ENCODE measurements at regions not wholly inside any gene's neighbourhood (a gene's known extent, or its start where the extent isn't known, plus 50 kb on each side); places are given as distances from the start of the nearest gene placed in this dataset.

DNA sequence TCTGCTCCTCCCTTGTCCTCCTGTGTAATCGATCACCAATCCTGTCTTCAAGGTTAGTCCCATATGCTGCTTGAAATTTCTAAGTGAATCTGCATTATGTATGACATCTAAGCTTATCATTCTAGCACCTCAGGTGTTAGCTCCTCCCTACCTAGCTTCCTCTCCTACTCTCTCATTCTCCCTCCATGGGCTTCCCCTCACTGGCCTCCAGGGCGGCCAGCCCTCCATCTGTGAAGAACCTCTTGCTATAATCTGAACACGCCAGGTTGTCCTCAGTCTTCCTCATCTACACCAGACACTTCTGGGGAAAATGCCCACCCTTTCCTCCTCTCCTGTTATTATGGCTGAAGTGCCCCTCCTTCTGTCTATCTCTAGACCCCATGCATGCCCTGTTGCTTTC is 599.3 kb upstream of the KLF4 start:
- Mint-ChIP-seq H3K27ac (no peak overlapping the region), H3K4me1 (no peaks in the 10 kb centered on the region), H3K27me3 (no peaks in the 10 kb centered on the region), H3K9me3 (peaks cover 11% of the 10 kb centered on the region), H3K4me3 (no peak overlapping the region), H3K36me3 (no peaks in the 10 kb centered on the region)
- CTCF ChIA-PET, result no interaction called here
- no peak for DNase-seq

- Mint-ChIP-seq H3K9me3 (peaks cover 18% of the 10 kb centered on the region), H3K27me3 (no peaks in the 10 kb centered on the region), H3K36me3 (no peaks in the 10 kb centered on the region), H3K4me3 (no peak overlapping the region), H3K27ac (no peak overlapping the region), H3K4me1 (no peaks in the 10 kb centered on the region)
- CTCF ChIA-PET, result no interaction called here
- DNase-seq, result no peak
Observed at GRCh38 chr9:108087781-108088180, 598.2 kb upstream of the KLF4 start.

DNA sequence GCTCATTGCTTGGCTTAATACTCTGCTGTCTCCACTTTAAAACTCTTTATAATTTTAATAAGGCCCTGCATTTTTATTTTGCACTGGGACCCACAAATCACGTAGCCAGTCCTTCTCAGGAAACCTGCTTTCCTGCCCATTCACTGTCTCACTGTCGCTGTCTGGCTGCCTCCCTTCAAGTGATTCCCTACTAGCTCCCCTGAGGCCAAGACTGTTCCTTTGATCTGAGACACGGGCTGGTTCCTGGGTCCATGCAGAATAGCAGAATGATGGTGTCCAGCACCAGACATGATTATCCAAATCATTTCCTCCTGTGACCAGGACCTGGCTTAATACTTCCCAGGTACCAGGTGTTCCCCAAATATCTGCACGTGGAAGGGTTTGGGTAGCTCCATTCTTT is 597.1 kb upstream of the KLF4 start:
- H3K4me1 Mint-ChIP-seq, result no peaks in the 10 kb centered on the region
- no peak overlapping the region for H3K4me3 Mint-ChIP-seq
- CTCF ChIA-PET, result no interaction called here
- no peak overlapping the region for H3K27ac Mint-ChIP-seq
- H3K36me3 Mint-ChIP-seq, result no peaks in the 10 kb centered on the region
- no peak for DNase-seq
- H3K27me3 Mint-ChIP-seq, result no peaks in the 10 kb centered on the region
- peaks cover 16% of the 10 kb centered on the region for H3K9me3 Mint-ChIP-seq

- CTCF ChIA-PET, result no interaction called here
- DNase-seq, result no peak
- Mint-ChIP-seq H3K36me3 (no peaks in the 10 kb centered on the region), H3K4me1 (no peaks in the 10 kb centered on the region), H3K4me3 (no peak overlapping the region), H3K9me3 (peaks cover 11% of the 10 kb centered on the region), H3K27ac (no peak overlapping the region), H3K27me3 (no peaks in the 10 kb centered on the region)
Observed at GRCh38 chr9:108085294-108085693, 595.7 kb upstream of the KLF4 start.

GRCh38 chr9:108083796-108084352 is 594.3 kb upstream of the KLF4 start:
- Mint-ChIP-seq H3K9me3 (peaks cover 13% of the 10 kb centered on the region), H3K4me1 (no peaks in the 10 kb centered on the region), H3K4me3 (no peak overlapping the region), H3K36me3 (no peaks in the 10 kb centered on the region), H3K27ac (no peak overlapping the region), H3K27me3 (no peaks in the 10 kb centered on the region)
- CTCF ChIA-PET, result no interaction called here
- no peak for DNase-seq

GRCh38 chr9:108083160-108083750 is 593.7 kb upstream of the KLF4 start:
- Mint-ChIP-seq H3K27me3 (no peaks in the 10 kb centered on the region), H3K36me3 (no peaks in the 10 kb centered on the region), H3K4me3 (no peak overlapping the region), H3K4me1 (no peaks in the 10 kb centered on the region), H3K9me3 (peaks cover 17% of the 10 kb centered on the region), H3K27ac (no peak overlapping the region)
- CTCF ChIA-PET, result no interaction called here
- no peak for DNase-seq

DNA sequence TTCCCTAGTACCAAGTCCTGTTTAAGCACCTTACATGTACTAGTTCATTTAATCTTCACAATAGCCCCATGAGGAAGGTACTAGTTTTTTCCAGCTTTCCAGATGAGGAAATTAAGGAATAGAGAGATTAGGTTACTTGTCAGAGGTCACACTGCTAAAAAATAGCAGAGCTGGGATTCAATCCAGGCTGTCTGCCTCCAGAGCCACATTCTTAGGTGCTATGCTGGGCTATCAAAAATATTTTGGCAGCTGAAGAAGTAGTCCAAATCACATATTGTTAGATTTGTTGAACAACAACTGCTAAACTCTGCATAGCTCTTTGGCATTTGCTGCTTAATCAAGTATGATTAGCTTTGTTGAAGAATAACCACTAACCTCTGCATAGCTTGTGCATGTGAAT is 591.5 kb upstream of the KLF4 start:
- H3K9me3 Mint-ChIP-seq, result peaks cover 24% of the 10 kb centered on the region
- no peak overlapping the region for H3K27ac Mint-ChIP-seq
- no peaks in the 10 kb centered on the region for H3K4me1 Mint-ChIP-seq
- no peaks in the 10 kb centered on the region for H3K27me3 Mint-ChIP-seq
- H3K36me3 Mint-ChIP-seq, result no peaks in the 10 kb centered on the region
- DNase-seq, result no peak
- H3K4me3 Mint-ChIP-seq, result no peak overlapping the region
- CTCF ChIA-PET, result no interaction called here

DNA sequence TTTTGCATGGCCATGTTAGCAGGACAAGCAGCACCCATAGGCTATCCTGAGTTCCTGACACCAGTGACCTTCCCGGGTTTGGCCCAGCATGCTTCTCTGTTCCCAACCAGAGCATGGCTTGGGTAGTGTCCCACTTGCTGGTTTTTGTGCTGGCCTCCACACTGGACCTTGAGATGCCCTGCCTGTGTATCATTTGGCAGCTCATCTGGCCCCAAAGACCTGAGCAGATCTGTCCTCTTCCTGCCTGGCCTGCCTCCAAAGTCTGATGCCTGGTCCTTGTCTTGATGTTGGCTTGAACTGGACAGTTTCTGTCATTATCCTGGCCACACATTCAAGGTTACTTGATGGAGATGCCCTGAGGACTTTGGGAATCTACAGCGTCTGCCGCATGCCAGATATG is 590.7 kb upstream of the KLF4 start:
- no peak for DNase-seq
- Mint-ChIP-seq H3K27ac (no peak overlapping the region), H3K4me1 (no peaks in the 10 kb centered on the region), H3K4me3 (no peak overlapping the region), H3K9me3 (peaks cover 24% of the 10 kb centered on the region), H3K36me3 (no peaks in the 10 kb centered on the region), H3K27me3 (no peaks in the 10 kb centered on the region)
- CTCF ChIA-PET, result no interaction called here

DNA sequence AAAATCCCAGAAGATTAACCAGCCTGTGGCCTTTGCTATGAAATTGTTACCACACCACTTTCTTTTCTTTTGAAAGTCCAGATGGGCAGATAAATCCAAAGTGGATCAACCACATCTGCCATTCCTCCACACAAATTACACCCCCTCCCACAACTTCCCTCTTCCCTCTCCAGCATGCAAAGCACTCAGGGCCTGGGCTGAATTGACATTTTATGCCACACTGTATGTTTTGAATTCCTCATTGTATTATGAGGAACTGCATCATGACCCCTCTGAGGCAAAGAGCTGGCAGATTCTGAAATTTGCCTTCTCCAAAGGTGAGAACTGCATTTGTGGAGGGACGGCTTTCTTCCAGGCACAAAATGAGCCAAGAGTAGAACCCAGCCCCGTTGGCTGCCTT is 589.2 kb upstream of the KLF4 start:
- H3K4me1 Mint-ChIP-seq, result no peaks in the 10 kb centered on the region
- H3K27me3 Mint-ChIP-seq, result no peaks in the 10 kb centered on the region
- no peak overlapping the region for H3K4me3 Mint-ChIP-seq
- H3K36me3 Mint-ChIP-seq, result no peaks in the 10 kb centered on the region
- no peak overlapping the region for H3K27ac Mint-ChIP-seq
- DNase-seq, result no peak
- H3K9me3 Mint-ChIP-seq, result peaks cover 30% of the 10 kb centered on the region
- CTCF ChIA-PET, result no interaction called here

DNA sequence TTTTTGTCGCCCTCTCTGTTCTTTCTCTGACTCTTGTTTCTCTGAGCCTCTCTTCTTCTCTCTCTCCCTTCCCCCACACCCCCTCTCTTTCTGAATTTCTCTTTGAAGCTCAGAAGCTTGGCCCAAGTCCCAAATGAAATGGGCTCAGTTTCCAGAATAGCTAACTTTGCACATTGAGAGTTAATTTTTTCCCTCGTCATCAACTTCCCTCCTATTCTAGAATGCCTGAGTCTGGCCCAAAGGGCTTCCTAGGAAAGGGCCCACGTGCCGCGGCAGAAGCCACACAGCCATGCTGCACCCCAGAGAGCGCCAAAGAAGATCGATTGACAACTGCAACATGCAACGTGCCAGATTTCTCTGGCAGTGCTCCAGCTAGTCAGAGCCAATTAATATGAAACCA is 588.8 kb upstream of the KLF4 start:
- Mint-ChIP-seq H3K27me3 (no peaks in the 10 kb centered on the region), H3K4me1 (no peaks in the 10 kb centered on the region), H3K4me3 (no peak overlapping the region), H3K27ac (no peak overlapping the region), H3K9me3 (peaks cover 29% of the 10 kb centered on the region), H3K36me3 (no peaks in the 10 kb centered on the region)
- CTCF ChIA-PET, result no interaction called here
- DNase-seq, result no peak

GRCh38 chr9:108077556-108077955 is 588.0 kb upstream of the KLF4 start:
- Mint-ChIP-seq H3K4me3 (no peak overlapping the region), H3K27ac (no peak overlapping the region), H3K4me1 (no peaks in the 10 kb centered on the region), H3K9me3 (peaks cover 27% of the 10 kb centered on the region), H3K36me3 (no peaks in the 10 kb centered on the region), H3K27me3 (no peaks in the 10 kb centered on the region)
- CTCF ChIA-PET, result no interaction called here
- DNase-seq, result no peak

GRCh38 chr9:108074900-108075299 is 585.3 kb upstream of the KLF4 start:
- H3K9me3 Mint-ChIP-seq, result peaks cover 29% of the 10 kb centered on the region
- no peak overlapping the region for H3K4me3 Mint-ChIP-seq
- H3K27me3 Mint-ChIP-seq, result no peaks in the 10 kb centered on the region
- no peaks in the 10 kb centered on the region for H3K36me3 Mint-ChIP-seq
- DNase-seq, result no peak
- CTCF ChIA-PET, result no interaction called here
- no peak overlapping the region for H3K27ac Mint-ChIP-seq
- no peaks in the 10 kb centered on the region for H3K4me1 Mint-ChIP-seq

DNA sequence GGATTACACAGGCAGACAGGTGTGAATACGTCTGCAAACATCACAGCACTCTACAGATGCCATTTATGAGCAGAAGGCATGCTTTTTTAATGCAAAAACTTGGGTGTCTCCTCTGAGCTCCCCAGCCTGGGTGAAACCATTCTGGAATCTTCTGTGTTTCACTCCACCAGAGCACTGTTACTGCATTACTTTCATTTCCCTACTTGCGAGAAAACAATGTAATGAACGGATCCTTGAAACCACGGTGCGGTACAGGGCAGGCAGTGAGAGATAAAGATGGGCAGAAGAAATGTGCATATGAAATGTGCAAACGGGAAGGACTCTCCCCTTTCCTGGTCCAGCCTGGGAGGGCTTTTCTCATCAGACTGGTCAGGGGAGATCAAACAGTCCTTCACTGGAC is 584.3 kb upstream of the KLF4 start:
- H3K36me3 Mint-ChIP-seq, result no peaks in the 10 kb centered on the region
- H3K4me3 Mint-ChIP-seq, result no peak overlapping the region
- H3K9me3 Mint-ChIP-seq, result peaks cover 26% of the 10 kb centered on the region
- DNase-seq, result no peak
- no peak overlapping the region for H3K27ac Mint-ChIP-seq
- H3K27me3 Mint-ChIP-seq, result no peaks in the 10 kb centered on the region
- CTCF ChIA-PET, result no interaction called here
- no peaks in the 10 kb centered on the region for H3K4me1 Mint-ChIP-seq

- Mint-ChIP-seq H3K27me3 (no peaks in the 10 kb centered on the region), H3K9me3 (peaks cover 18% of the 10 kb centered on the region), H3K36me3 (no peaks in the 10 kb centered on the region), H3K4me1 (no peaks in the 10 kb centered on the region), H3K27ac (no peak overlapping the region), H3K4me3 (no peak overlapping the region)
- CTCF ChIA-PET, result no interaction called here
- no peak for DNase-seq
Observed at GRCh38 chr9:108072740-108073139, 583.2 kb upstream of the KLF4 start.

- no peak overlapping the region for H3K27ac Mint-ChIP-seq
Observed at GRCh38 chr9:108070861-108071260, 581.3 kb upstream of the KLF4 start.

DNA sequence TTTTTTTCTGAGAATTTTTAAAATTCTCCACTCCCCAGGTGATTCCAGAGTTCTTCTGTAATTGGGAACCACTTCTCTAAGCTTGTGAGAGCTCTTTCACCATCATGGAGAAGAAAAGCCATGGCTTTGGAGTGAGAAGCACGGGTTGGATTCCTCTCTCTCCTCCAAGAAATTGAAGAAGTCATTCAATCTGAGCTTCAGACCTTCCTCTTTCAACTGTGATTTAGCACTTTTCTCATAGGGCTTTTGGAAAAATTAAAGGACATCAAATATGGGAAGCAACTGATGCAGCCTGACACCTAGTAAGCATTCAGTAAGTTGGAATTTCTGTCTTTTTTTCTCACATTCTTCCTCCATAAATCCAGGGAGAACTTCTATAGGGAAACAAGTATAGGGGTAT is 580.4 kb upstream of the KLF4 start:
- Mint-ChIP-seq H3K9me3 (peaks cover 18% of the 10 kb centered on the region), H3K27me3 (no peaks in the 10 kb centered on the region), H3K4me1 (no peaks in the 10 kb centered on the region), H3K27ac (no peak overlapping the region), H3K4me3 (no peak overlapping the region), H3K36me3 (no peaks in the 10 kb centered on the region)
- CTCF ChIA-PET, result no interaction called here
- DNase-seq, result no peak

More at GRCh38 chr9:108070861-108071260, 581.3 kb upstream of the KLF4 start:
- Mint-ChIP-seq H3K9me3 (peaks cover 19% of the 10 kb centered on the region), H3K4me1 (no peaks in the 10 kb centered on the region), H3K4me3 (no peak overlapping the region), H3K36me3 (no peaks in the 10 kb centered on the region), H3K27me3 (no peaks in the 10 kb centered on the region)
- CTCF ChIA-PET, result no interaction called here
- no peak for DNase-seq
